Neural cell (in vitro differentiated cells): ENCODE measurements at regions not wholly inside any gene's neighbourhood (a gene's known extent, or its start where the extent isn't known, plus 50 kb on each side); places are given as distances from the start of the nearest gene placed in this dataset.

Experiments used
- CTCF ChIP-seq: fragments of 450-650 bp; IDR thresholded peaks from 2 replicates; pipeline ENCODE4 v1.5.1; 2014; ENCODE audit warnings: antibody characterized with exemption, mild to moderate bottlenecking, moderate library complexity; ENCODE audit not compliant: poor library complexity, severe bottlenecking
- EP300 ChIP-seq: fragments of 450-650 bp; conservative IDR thresholded peaks from 2 replicates; pipeline ENCODE4 v1.6.1; 2014; ENCODE audit warnings: antibody characterized with exemption, mild to moderate bottlenecking, moderate library complexity; ENCODE audit not compliant: poor library complexity, severe bottlenecking
- EZH2 ChIP-seq: fragments of 200-600, 300-800 bp; shearing (Covaris generic), sonication (generic); IDR thresholded peaks from 2 replicates; pipeline ENCODE4 v1.6.1; 2014; ENCODE audit warnings: antibody characterized with exemption, low read length, borderline replicate concordance, mild to moderate bottlenecking; ENCODE audit not compliant: insufficient read depth, poor library complexity, severe bottlenecking
- MXI1 ChIP-seq: fragments of 450-650 bp; conservative IDR thresholded peaks from 2 replicates; pipeline ENCODE4 v1.6.1; 2014; ENCODE audit warnings: antibody characterized with exemption, mild to moderate bottlenecking; ENCODE audit not compliant: poor library complexity, severe bottlenecking
- POLR2AphosphoS5 ChIP-seq: IDR thresholded peaks from 2 replicates; pipeline ENCODE4 v1.6.1; 2012
- RAD21 ChIP-seq: fragments of 450-650 bp; conservative IDR thresholded peaks from 2 replicates; pipeline ENCODE4 v1.6.1; 2014; ENCODE audit warnings: antibody characterized with exemption, mild to moderate bottlenecking, moderate library complexity
- REST ChIP-seq: IDR thresholded peaks from 2 replicates; pipeline ENCODE4 v1.6.1; 2012; ENCODE audit warnings: borderline replicate concordance
- TAF1 ChIP-seq: IDR thresholded peaks from 2 replicates; pipeline ENCODE4 v1.6.1; 2012; ENCODE audit warnings: low read depth

GRCh38 chr10:124254490-124254889, 161.1 kb upstream of the CHST15 start:
- TF ChIP-seq CTCF (no peak), REST (no peak), POLR2AphosphoS5 (no peak), RAD21 (no peak), EZH2 (no peak), EP300 (no peak), MXI1 (no peak), TAF1 (no peak)
